GM13976 (cell line): ENCODE measurements at regions not wholly inside any gene's neighbourhood (a gene's known extent, or its start where the extent isn't known, plus 50 kb on each side); places are given as distances from the start of the nearest gene placed in this dataset.

Experiments
- DNase-seq: peaks from one replicate; pipeline ENCODE4 v3.0.0; 2012; ENCODE audit warnings: low spot score
- in situ Hi-C: fragments of 300-500 bp; cut with MboI; formaldehyde crosslinking; loops from one replicate; pipeline ENCODE4 v1.12.0; 2022; ENCODE audit warnings: low sequenced_read_pairs, mixed read lengths, inconsistent platforms; ENCODE audit not compliant: unreplicated experiment
- TF ChIP-seq, protein P1 (sequence below): IDR thresholded peaks from 2 replicates; pipeline ENCODE4 v1.5.1; 2012; ENCODE audit warnings: borderline replicate concordance, mild to moderate bottlenecking; ENCODE audit not compliant: insufficient read depth; ENCODE audit errors: extremely low read depth, missing control alignments, control extremely low read depth

DNA sequence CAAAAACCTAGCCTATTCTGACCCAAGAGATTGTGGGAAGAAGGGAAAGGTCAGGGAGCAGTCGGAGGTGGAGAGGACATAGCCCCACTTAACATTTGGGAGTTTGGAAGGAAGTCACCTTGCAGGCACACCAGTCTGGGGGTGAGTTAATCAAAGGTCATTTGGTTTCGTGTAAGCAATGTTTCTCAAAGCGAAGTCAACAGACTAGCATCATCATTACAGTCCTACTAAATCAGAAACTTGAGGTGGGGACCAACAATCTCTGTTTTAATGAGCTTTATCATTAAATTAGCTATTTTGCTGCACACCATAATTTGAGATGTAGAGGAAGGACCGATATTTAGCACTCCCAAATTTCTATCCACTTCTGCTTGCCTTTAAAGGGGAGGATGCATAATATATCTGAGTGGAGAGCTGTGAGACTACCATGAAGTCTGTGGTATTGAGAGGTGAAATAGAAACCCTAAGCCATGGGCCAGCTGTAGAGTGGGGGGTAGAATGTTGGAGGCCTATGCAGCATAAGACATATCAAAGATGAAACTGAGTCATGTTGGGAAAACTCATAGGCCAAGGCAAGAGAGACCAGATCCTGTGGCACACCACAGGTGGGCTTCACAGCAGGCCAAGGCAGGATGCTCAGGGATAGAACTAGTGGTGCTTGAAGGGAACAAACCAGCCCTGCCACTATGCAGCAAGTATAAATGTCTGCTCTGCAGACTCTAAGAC is 141.7 kb upstream of the ANKFN1 start:
- TF ChIP-seq, protein P1, sequence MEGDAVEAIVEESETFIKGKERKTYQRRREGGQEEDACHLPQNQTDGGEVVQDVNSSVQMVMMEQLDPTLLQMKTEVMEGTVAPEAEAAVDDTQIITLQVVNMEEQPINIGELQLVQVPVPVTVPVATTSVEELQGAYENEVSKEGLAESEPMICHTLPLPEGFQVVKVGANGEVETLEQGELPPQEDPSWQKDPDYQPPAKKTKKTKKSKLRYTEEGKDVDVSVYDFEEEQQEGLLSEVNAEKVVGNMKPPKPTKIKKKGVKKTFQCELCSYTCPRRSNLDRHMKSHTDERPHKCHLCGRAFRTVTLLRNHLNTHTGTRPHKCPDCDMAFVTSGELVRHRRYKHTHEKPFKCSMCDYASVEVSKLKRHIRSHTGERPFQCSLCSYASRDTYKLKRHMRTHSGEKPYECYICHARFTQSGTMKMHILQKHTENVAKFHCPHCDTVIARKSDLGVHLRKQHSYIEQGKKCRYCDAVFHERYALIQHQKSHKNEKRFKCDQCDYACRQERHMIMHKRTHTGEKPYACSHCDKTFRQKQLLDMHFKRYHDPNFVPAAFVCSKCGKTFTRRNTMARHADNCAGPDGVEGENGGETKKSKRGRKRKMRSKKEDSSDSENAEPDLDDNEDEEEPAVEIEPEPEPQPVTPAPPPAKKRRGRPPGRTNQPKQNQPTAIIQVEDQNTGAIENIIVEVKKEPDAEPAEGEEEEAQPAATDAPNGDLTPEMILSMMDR = no peak
- DNase-seq = no peak
- in situ Hi-C loops = no loop called here

DNA sequence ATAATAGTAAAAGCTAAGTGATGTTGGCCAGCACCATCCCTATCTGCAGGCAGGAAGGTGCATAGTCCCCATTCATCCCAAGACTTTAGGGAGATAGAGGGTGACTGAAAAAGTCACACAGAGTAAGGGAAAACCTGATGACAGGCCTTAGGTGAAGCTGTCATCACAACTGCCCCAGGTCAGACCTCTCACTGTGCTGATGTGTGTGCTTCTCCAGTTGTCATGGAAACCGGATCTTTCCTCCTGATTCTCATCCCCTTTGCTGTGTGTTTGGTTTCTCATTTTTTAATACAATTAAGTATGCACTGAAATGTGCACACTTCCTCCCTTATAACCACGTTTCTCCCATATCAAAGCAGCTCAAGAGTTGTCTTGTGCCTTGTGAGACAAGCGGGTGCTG is 135.1 kb upstream of the ANKFN1 start:
- TF ChIP-seq, protein P1 = no peak
- no peak for DNase-seq
- in situ Hi-C loops = no loop called here

DNA sequence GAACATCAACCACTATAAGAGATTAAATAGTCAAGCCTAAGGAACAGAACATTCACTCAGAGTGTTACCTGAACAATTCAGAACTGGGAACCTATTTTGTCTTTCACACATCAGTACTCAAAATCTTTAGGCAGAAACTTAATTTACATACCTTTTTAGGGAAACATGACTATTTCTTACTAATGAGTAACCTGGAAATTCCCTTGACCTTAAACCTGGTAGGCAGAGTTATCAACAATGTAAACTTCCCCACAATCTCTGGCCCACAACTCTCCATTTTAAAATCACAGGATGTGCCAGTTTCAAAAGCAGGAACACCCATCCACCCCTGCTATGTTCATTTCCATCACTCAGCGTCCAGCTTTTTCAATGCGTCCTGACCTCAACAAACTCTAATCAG is 132.9 kb upstream of the ANKFN1 start:
- TF ChIP-seq, protein P1 = no peak
- no peak for DNase-seq
- in situ Hi-C loops = no loop called here

DNA sequence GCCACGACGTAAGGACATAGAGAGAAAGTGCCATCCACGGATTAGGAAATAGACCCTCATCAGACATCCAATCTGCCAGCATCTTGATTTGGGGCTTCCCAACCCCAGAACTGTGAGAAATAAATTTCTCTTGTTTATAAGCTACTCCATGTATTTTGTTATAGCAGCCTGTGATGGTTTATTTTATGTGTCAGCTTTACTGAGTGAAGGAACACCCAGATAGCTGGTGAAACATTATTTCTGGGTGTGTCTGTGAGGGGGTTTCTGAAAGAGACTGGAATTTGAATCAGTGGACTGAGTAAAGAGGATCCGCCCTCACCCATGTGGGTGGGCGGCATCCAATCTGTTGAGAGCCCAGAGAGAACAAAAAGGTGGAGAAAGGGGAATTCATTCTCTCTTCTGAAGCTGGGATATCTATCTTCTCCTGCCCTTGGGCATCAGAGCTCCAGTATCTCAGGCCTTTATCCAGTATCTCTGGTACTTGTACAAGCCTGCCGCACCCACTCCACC is 131.5 kb upstream of the ANKFN1 start:
- in situ Hi-C loops = no loop called here
- DNase-seq = no peak
- TF ChIP-seq, protein P1 = no peak

DNA sequence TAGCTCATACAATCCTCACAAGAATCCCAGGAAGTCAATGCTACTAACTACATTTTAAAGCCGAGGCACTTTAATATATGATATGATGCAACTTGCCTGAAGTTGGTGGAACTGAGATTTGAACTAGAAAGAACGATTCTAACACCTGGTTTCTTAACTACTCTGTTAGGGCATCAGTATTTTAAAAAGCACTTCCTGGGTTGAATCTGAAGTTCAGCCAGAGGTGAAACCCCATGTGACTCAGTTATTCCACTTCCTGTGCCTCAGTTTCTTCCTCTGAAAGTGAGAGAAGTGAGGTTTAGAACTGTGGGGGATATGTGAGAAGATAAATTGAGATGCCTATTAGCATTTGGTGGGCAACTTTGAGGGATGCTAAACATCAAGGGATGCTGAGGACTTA is 129.4 kb upstream of the ANKFN1 start:
- no peak for DNase-seq
- in situ Hi-C loops = no loop called here
- TF ChIP-seq, protein P1 = no peak

DNA sequence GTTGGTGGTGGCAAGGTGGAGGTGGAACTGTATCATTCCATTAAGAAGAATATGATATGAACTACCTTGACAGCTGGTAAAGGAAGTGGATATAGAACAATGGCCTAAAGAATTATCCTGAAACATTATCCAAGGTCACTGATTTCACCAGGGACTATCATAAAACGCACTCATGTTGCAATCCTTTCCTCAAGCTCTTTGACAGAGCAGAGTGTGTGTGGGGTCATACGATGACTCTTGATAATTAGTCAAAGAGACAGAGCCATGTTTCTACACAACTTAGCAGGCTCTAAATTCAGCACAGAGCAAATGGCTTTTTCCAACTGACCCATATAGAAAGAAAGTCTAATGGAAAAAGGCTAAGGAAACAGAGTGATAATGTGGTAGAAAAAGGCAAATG is 126.4 kb upstream of the ANKFN1 start:
- in situ Hi-C loops = no loop called here
- no peak for DNase-seq
- TF ChIP-seq, protein P1 = no peak
